MCF 10A (cell line): ENCODE measurements at regions not wholly inside any gene's neighbourhood (a gene's known extent, or its start where the extent isn't known, plus 50 kb on each side); places are given as distances from the start of the nearest gene placed in this dataset.
"Not testable (repeated sequence)": the region's sequence is repeated elsewhere in the genome, so short reads cannot be mapped to it uniquely, and the experiment has no call there.

ENCODE experiments used
- BruUV-seq: library from RNA; stranded (reverse); fragments of 400-500 nt; replicated peaks from 2 replicates; lab custom pipeline; 2021; lab: Mats Ljungman, UMichigan
- CTCF ChIA-PET: fragments of 300-600 bp; sonication (Branson Sonifier 250); formaldehyde crosslinking; extraction: SDS; loops from one replicate; lab custom pipeline; 2021; ENCODE audit warnings: antibody characterized with exemption, inconsistent platforms; lab: Yijun Ruan, JAX
- POLR2A ChIA-PET: fragments of 300-600, 350-650 bp; sonication (Branson Sonifier 250); formaldehyde crosslinking; extraction: SDS; loops from one replicate; lab custom pipeline; 2020; ENCODE audit warnings: antibody characterized with exemption, inconsistent platforms; lab: Yijun Ruan, JAX
- DNase-seq: peaks from one replicate; pipeline ENCODE4 v3.0.0-alpha.2; 2018; ENCODE audit not compliant: unreplicated experiment
- H3K27ac Mint-ChIP-seq: one replicate; pipeline ENCODE4 v1.8.0; 2022; ENCODE audit warnings: mild to moderate bottlenecking, low read depth, mixed read lengths; ENCODE audit not compliant: unreplicated experiment
- H3K27me3 Mint-ChIP-seq: one replicate; pipeline ENCODE4 v1.8.0; 2022; ENCODE audit warnings: mixed read lengths; ENCODE audit not compliant: insufficient read depth, unreplicated experiment
- H3K36me3 Mint-ChIP-seq: one replicate; pipeline ENCODE4 v1.8.0; 2022; ENCODE audit warnings: mild to moderate bottlenecking, moderate library complexity, mixed read lengths; ENCODE audit not compliant: insufficient read depth, unreplicated experiment
- H3K4me1 Mint-ChIP-seq: one replicate; pipeline ENCODE4 v1.8.0; 2022; ENCODE audit warnings: mixed read lengths; ENCODE audit not compliant: insufficient read depth, unreplicated experiment
- H3K4me3 Mint-ChIP-seq: one replicate; pipeline ENCODE4 v1.8.0; 2022; ENCODE audit warnings: mild to moderate bottlenecking, moderate library complexity, mixed read lengths; ENCODE audit not compliant: unreplicated experiment
- H3K9me3 Mint-ChIP-seq: one replicate; pipeline ENCODE4 v1.8.0; 2022; ENCODE audit warnings: mixed read lengths; ENCODE audit not compliant: unreplicated experiment
- CTCF ChIP-seq: fragments of 200-600 bp; IDR thresholded peaks from one replicate; pipeline ENCODE4 v1.8.0; 2022; ENCODE audit warnings: antibody characterized with exemption, mild to moderate bottlenecking; ENCODE audit not compliant: unreplicated experiment
- intact Hi-C: fragments of 100-400 bp; cut with micrococcal nuclease; formaldehyde crosslinking; loops from 2 replicates; pipeline ENCODE4 v1.14.1; 2022

DNA sequence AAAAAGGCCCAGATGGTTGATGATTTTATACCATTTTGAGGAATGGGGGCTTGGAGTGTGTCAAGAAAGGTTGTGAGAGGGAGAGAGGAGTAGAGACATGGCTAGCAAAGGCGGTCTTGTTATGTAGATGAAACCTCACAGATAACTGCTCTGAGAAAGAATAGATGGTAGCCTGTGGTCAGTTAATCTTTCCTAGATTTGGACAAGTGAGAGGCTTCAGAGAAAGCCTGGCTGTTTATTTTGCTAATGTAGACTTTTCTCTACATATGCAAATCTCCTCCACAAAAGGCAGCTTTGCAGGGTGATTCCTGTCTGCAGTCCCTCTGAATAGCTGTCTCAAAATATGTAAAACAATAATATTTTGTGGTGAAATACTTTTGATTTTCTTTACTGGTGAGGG is 177.3 kb downstream of the OTOL1 start:
- BruUV-seq: no TSS peak
- intact Hi-C loops: no loop called here
- Mint-ChIP-seq H3K27ac (no peak overlapping the region), H3K4me1 (no peaks in the 10 kb centered on the region), H3K9me3 (no peaks in the 10 kb centered on the region), H3K36me3 (no peaks in the 10 kb centered on the region), H3K27me3 (no peaks in the 10 kb centered on the region), H3K4me3 (no peak overlapping the region)
- DNase-seq: no peak
- CTCF ChIA-PET: no interaction called here
- TF ChIP-seq CTCF: no peak
- POLR2A ChIA-PET: no interaction called here

DNA sequence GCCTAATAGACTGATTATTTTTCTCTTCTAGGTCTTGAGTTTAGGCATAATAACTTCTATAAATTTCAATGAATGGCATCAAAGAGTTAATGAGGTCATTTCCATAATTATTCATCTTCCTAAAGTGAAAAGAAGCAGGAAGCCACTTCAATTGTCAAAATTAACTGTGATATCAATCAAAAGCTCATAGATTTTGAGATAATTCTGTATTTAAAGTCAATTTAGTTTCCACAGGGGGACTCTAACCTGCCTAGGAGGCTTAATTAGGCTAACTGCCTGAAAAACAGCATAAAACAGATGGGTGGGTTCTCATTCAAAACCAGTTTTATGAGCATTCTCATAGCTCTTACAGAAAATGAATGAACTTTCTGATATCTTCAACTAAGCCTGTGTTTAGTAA is 177.8 kb downstream of the OTOL1 start:
- no peaks in the 10 kb centered on the region for H3K27me3 Mint-ChIP-seq
- H3K9me3 Mint-ChIP-seq: no peaks in the 10 kb centered on the region
- CTCF ChIA-PET: no interaction called here
- TF ChIP-seq CTCF: no peak
- POLR2A ChIA-PET: no interaction called here
- H3K36me3 Mint-ChIP-seq: no peaks in the 10 kb centered on the region
- no peaks in the 10 kb centered on the region for H3K4me1 Mint-ChIP-seq
- intact Hi-C loops: no loop called here
- no peak overlapping the region for H3K27ac Mint-ChIP-seq
- no TSS peak for BruUV-seq
- no peak for DNase-seq
- H3K4me3 Mint-ChIP-seq: no peak overlapping the region

DNA sequence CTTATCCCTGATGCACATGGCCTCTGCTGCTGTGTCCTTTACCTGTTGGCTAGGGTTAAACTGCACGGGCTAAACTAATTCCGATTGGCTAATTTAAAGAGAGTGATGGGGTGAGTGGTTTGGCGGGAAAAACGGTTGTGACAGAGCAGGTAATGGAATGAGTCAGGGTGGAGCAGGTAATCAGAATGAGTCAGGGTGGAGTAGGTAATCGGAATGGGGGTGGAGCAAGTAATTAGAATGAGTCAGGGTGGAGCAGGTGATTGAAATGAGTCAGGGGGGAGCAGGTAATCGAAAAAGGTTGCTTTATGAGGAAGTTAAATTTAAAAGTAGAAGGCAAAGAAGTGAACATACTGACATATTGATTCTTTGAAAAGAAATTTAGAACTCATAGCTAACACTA is 185.2 kb downstream of the OTOL1 start:
- H3K27me3 Mint-ChIP-seq, H3K27ac Mint-ChIP-seq, H3K4me3 Mint-ChIP-seq, H3K9me3 Mint-ChIP-seq, intact Hi-C loops, BruUV-seq, POLR2A ChIA-PET, H3K36me3 Mint-ChIP-seq: not testable (repeated sequence)
- peak; percentile 24 for DNase-seq
- CTCF ChIA-PET: interaction anchor here (1.0 kb wide), 1 partner anchor 22 kb away, joined by 3 read pairs; no protein-coding TSS in a partner anchor
- peaks cover 12% of the 10 kb centered on the region for H3K4me1 Mint-ChIP-seq

- intact Hi-C loops: no loop called here
Observed at GRCh38 chr3:161682715-161683114, 186.1 kb downstream of the OTOL1 start.

More at GRCh38 chr3:161682715-161683114, 186.1 kb downstream of the OTOL1 start:
- H3K36me3 Mint-ChIP-seq: peaks cover 5% of the 10 kb centered on the region
- peak overlapping the region; percentile 45 for H3K4me3 Mint-ChIP-seq
- H3K27ac Mint-ChIP-seq: no peak overlapping the region
- DNase-seq: peak; percentile 7
- peaks cover 12% of the 10 kb centered on the region for H3K4me1 Mint-ChIP-seq
- ChIA-PET POLR2A (no interaction called here), CTCF (interaction anchor here (1.0 kb wide), 1 partner anchor 23 kb away, joined by 3 read pairs; no protein-coding TSS in a partner anchor)
- no TSS peak for BruUV-seq
- no peaks in the 10 kb centered on the region for H3K27me3 Mint-ChIP-seq
- TF ChIP-seq CTCF: no peak
- peaks cover 7% of the 10 kb centered on the region for H3K9me3 Mint-ChIP-seq
